ENCODE measurements at regions not wholly inside any gene's neighbourhood (a gene's known extent, or its start where the extent isn't known, plus 50 kb on each side); places are given as distances from the start of the nearest gene placed in this dataset.

DNA sequence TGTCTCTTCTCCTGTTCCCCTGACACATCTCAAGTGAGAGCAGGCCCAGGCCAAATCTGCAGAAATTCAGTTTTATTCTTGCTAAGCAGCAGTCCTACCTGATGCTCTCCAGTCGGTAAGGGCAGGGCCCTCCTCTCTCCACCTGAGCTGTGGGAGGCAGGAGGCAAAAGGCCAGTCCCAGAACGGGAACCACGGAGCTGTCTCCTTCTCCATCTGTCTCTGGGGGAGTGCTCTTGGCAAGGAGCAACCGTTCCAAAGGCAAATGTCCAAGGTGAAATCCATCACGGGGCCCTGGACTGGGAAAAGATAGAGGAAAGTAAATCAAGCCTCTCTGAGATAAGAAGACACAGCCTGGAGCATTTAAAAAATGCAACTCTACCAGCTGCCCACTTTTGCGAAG lies 65.2 kb upstream of the CDON start:
- no peak for DNase-seq (ENCODE audit: low read depth)

DNA sequence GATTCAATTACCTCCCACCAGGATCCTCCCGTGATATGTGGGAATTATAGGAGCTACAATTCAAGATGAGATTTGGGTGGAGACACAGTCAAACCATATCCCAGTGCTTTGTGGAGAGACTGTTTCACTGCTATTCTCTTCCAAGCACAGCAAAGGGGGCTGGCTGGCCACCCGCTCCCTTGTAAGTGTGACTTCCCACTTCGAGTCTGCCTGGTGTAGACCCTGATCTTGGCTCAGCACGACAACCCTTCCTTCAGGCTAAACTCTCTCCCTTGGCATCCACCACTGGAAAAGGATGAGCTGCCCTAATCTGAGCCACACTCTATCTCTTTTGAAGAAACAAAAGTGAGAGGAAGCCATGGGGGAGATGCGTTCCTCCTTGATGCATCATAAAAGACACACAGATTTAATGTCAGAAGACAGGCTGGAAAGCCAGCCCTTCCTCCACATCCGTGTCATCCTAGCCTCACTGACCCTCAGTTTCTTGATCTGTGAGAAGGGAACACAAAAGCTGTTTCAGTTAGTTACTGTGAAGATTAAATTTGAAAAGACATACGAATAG lies 64.7 kb upstream of the CDON start:
- no peak for DNase-seq (ENCODE audit: low read depth)

DNA sequence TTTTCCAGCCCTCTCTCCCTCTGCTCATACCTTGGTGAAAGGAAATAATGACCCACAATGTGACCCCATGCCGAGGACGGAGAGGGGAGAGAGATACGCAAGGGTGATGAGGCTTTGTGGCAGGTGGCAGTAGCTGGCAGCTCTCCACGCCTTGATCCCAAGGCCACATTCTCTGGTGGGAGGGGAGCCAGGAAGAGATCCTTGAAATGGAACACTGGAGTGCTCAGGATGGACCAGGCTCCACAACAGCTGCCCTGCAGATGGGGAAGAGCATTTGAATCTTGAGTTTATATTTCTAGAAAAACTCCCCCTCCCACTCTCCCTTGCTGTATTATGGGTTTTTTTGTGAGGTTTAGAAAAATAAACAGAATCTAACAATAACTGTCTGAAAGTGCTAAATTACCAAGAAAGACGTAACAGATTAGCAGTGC lies 61.6 kb upstream of the CDON start:
- DNase-seq (ENCODE audit: low read depth), result no peak

DNA sequence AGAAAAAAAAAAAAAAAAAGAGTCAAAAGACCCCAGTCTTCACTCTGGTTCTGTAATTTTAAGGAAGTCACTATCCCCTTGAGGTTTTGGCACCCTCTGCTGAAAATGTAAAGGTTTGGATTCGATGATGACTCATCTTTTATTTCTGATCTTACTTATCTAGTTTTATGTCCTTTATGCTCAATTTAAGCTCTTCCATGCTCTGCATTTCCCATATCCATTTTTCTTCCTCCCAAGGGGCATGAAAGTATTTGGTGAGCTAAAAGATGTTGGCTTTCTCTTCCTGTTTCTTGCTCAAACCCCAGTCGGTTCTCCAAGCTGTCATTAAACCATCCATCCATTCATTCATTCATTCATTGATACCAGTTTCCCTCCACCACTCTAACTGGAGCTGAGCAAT lies 61.0 kb upstream of the CDON start:
- DNase-seq (ENCODE audit: low read depth), result no peak

DNA sequence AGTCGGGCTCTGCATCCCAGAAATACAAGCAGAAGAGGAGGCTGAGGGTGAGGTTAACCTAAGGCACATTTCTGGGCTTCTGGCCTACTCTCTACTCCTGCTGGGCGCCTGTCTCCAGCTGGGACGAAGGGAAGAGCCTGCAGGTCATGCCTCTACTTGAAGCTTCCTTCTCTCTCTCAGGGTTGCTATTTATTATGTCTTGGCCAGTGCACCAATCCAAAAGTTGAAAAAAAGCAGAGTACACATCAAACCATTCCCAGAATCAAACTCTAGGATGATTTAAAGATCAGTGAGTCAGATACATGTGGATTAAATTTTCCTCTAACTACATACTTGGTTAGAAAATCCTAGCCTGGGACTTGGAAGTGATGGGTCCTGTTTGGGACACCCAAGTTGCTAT lies 60.2 kb upstream of the CDON start:
- no peak for DNase-seq (ENCODE audit: low read depth)

DNA sequence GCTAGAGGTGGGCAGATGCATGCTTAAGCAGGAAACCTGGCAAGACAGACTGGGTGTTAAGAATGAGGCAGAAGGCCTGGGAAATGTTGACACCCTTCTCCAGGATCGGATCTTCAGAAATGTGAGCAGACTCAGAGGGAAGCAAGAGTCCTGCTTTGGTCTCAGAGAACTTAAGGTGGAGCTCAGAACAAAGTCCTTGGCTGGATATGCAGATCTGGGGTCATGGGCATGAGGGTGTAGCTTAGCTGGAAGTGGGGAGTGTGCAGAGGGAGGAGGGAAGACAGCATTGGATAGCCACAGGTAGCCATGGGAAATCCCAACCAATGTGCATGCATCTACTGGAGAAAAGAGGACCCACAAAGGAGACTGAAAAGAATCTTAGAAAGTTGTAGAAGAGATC lies 58.6 kb upstream of the CDON start:
- no peak for DNase-seq (ENCODE audit: low read depth)

DNA sequence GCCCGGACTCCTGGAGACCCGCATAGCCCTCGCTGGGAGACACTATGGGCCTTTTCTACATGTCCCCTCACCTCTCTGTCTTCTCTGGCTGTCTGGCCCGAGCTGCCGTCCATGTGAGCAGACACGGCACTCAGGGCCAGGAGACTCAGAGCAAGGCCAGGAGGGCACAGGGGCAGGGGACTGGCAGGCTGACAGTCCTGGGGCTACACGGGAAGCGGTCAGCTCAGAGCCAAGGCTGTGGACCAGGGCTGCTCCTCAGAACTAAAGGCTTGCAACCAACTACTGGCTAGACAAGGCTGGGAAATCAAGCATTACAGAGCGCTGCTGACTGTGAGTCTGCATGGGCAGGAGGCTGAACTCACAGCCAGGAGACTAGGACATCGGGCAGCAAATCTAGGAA lies 56.1 kb upstream of the CDON start:
- no peak for DNase-seq (ENCODE audit: low read depth)

DNA sequence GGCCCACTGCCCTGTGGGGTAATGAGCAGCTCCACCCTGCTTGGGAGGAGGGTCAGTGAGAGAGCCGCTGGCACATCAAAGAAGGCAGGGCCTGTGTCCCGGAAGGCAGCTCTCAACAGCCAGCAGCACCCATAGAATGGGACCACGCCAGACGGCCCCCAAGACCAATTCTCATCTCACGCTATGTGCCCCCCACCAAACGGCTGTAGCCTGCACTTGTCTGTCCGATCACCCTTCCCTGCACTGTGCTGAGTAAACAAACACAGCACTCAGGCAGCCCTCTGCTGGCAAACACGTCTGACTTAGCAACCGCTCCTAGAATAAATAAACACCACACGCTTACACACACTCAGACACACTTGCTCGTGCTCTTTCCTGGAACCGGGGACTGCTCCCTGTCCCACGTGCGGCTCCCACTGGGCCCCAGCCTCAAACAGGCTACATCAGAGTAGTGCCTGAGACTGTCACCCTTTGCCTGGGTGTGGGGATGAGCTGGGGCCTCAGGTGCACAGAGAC lies 53.2 kb upstream of the CDON start:
- no peak for DNase-seq (ENCODE audit: low read depth)

DNA sequence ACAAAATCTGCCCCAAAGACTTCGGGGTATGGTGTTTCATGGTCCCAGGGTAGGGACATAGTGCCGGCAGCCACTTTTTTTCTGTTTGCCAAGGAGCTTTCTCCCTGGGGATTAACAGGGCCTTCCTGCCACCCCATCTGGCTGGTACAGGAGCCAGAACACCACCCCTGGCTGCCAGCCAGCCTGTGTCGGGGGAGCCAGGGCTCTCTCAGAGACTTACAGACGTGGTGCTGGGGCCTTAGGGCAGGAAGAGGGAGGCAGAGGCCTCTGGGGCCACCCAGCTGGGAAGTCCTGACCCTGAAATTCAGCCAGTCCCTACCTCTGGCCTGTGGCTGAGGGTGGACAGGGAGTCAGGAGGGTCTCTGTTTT lies 52.4 kb upstream of the CDON start:
- no peak for DNase-seq (ENCODE audit: low read depth)

DNA sequence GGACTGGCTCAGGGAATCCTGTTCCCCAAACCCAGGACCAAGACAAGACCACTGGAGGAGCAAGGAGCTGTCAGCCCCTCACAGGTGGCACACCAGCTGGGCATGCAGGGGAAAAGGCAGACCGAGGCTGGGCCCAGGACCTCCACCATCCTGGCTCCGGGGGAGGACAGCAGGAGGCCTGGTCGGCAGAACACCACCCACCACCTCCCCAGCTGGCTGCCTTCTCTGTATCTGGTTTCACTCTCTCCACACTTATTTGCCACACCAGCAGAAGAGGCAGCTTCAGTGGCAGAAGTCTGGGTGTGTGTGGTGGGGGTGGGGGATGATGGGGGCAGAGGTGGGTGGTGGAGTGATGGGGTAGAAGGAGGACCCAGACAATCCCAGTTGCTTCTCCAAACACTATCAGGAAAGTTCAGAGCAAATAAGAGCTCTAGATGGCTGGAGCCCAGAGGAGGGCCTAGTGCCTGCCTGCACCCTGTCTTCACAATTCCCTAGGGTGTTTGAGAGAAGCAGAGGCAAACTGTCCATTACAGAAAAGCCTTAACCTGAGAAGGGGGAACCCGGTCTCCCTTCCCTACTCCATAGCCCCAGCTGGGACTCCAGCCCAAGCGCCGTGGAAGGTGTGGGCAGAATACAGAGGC lies 51.9 kb upstream of the CDON start:
- no peak for DNase-seq (ENCODE audit: low read depth)

DNA sequence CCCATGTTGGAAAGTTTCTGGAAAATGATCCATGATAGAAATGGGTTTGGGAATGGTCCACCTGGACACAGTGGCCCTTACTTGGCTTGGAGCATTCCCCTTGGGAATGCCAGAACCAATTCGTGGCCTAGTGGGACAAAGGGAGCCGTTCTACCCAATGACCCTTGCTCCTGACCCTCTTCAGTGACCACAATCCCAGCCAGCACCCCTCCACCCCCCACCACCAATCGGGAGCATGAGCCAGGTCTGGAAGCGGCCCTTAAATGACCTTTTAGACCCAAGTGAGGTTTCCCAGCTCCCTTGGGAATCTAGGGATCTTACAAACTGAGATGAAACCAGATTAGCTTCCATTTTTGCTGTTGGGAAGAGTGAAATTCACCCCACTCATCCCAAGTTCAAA lies 51.3 kb upstream of the CDON start:
- no peak for DNase-seq (ENCODE audit: low read depth)

DNA sequence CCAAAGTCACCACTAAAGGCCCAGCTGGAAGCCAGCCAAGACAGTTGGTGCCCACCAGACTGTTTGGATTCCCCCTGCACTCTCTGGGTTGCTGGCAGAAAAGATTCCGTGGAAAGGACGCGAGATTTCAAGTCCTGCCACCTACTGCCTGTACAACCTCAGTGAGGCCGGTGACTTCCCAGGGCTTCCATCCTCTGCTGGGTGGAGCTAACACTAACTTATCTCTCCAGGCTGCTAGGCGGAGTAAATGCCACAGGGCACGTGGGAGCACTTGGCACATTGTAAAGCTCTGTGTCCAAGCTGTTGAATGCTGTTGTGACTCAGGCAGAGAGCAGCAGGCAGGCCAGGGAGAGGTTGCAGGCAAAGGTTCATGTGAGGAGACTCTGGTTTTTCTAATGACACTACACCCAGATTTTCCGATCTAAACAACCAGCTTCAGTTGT lies 50.9 kb upstream of the CDON start:
- peak; percentile 82 for DNase-seq (ENCODE audit: low read depth)

DNA sequence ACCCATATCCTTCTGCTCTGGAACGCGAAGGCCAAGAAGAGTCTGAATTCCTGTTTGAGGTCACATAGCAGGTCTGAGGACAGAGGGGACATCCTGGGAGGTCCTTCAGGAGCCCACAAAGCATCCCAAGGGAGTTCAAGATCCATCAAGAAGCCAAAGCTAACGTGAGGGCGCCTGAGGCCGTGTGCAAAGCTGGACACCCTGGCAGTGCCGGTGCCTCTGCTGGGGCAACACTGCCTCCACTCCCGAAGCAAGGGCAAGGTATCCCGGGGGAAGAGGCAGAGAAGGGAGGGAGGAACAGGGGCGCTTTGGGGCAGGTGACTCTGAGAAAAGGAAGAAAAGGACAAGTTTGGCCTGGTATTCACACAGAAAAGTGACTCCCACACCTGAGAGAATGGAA lies 50.3 kb upstream of the CDON start:
- DNase-seq (ENCODE audit: low read depth), result no peak

DNA sequence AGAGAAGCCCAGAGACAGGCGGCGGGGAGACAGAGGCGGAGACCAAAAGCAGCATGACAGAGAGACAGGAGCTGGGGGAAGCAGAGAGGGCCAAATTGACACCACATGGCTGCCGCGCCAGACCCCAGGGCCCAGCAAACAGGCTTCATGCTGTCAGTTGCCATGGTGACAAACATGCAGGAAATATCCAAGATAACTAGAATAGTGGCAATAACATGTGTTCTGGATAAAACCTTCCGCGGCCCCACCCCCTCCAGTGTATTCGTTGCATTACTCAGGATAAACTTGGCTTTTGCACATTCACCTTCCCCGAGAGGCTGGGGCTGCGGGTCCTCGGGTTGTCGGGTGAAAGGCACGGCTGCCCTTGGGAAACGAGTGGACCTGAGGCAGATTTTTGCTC lies 49.9 kb upstream of the CDON start:
- DNase-seq (ENCODE audit: low read depth), result no peak
